Activated CD4-positive, alpha-beta T cell treated with anti-CD3 and anti-CD28 coated beads for 4 hours (primary cell): ENCODE measurements at regions not wholly inside any gene's neighbourhood (a gene's known extent, or its start where the extent isn't known, plus 50 kb on each side); places are given as distances from the start of the nearest gene placed in this dataset.
"Not testable (repeated sequence)": the region's sequence is repeated elsewhere in the genome, so short reads cannot be mapped to it uniquely, and the experiment has no call there.

Source experiments
- DNase-seq, 2 donors: peaks; one replicate each; pipeline ENCODE4 v3.0.0-alpha.2; 2020

GRCh38 chr5:91851670-91852069 is 468.6 kb upstream of the ARRDC3 start:
- no peak for DNase-seq

- no peak for DNase-seq
Observed at GRCh38 chr5:91850031-91850430, 466.9 kb upstream of the ARRDC3 start.

GRCh38 chr5:91849069-91849468 is 466.0 kb upstream of the ARRDC3 start:
- no peak for DNase-seq

GRCh38 chr5:91848453-91848852 is 465.3 kb upstream of the ARRDC3 start:
- DNase-seq, result no peak

- no peak for DNase-seq
Observed at GRCh38 chr5:91841423-91841822, 458.3 kb upstream of the ARRDC3 start.

GRCh38 chr5:91840412-91840811 is 457.3 kb upstream of the ARRDC3 start:
- DNase-seq, result no peak

GRCh38 chr5:91839721-91840120 is 456.6 kb upstream of the ARRDC3 start:
- no peak for DNase-seq

GRCh38 chr5:91839233-91839632 is 456.1 kb upstream of the ARRDC3 start:
- DNase-seq, result no peak

- DNase-seq, result no peak
Observed at GRCh38 chr5:91830361-91830953, 447.3 kb upstream of the ARRDC3 start.

- no peak for DNase-seq
Observed at GRCh38 chr5:91825618-91826017, 442.5 kb upstream of the ARRDC3 start.

GRCh38 chr5:91824406-91824805 is 441.3 kb upstream of the ARRDC3 start:
- no peak for DNase-seq

GRCh38 chr5:91820874-91821273 is 437.8 kb upstream of the ARRDC3 start:
- no peak for DNase-seq

- DNase-seq, result no peak
Observed at GRCh38 chr5:91816681-91817080, 433.6 kb upstream of the ARRDC3 start.

GRCh38 chr5:91797576-91797975 is 414.5 kb upstream of the ARRDC3 start:
- no peak for DNase-seq

GRCh38 chr5:91794856-91795548 is 411.9 kb upstream of the ARRDC3 start:
- DNase-seq, result no peak

- no peak for DNase-seq
Observed at GRCh38 chr5:91794455-91794854, 411.3 kb upstream of the ARRDC3 start.

GRCh38 chr5:91787718-91788117 is 404.6 kb upstream of the ARRDC3 start:
- no peak for DNase-seq

- no peak for DNase-seq
Observed at GRCh38 chr5:91777671-91778070, 394.6 kb upstream of the ARRDC3 start.

- no peak for DNase-seq
Observed at GRCh38 chr5:91776249-91776648, 393.1 kb upstream of the ARRDC3 start.

GRCh38 chr5:91770400-91770799 is 387.3 kb upstream of the ARRDC3 start:
- DNase-seq, result no peak

- DNase-seq, result not testable (repeated sequence)
Observed at GRCh38 chr5:91757383-91757782, 374.3 kb upstream of the ARRDC3 start.

- no peak for DNase-seq
Observed at GRCh38 chr5:91754990-91755389, 371.9 kb upstream of the ARRDC3 start.

- DNase-seq, result not testable (repeated sequence)
Observed at GRCh38 chr5:91744470-91744869, 361.4 kb upstream of the ARRDC3 start.

- no peak for DNase-seq
Observed at GRCh38 chr5:91742550-91742949, 359.4 kb upstream of the ARRDC3 start.
